ENCODE measurements at regions not wholly inside any gene's neighbourhood (a gene's known extent, or its start where the extent isn't known, plus 50 kb on each side); places are given as distances from the start of the nearest gene placed in this dataset.

- Mint-ChIP-seq H3K4me1 (no peaks in the 10 kb centered on the region), H3K36me3 (ENCODE audit: low read depth) (no peaks in the 10 kb centered on the region), H3K27me3 (no peaks in the 10 kb centered on the region), H3K27ac (no peak overlapping the region), H3K9me3 (peaks cover 4% of the 10 kb centered on the region), H3K4me3 (no peak overlapping the region)
- ATAC-seq (ENCODE audit: low read depth) (no peak), DNase-seq (no peak)
- POLR2A ChIA-PET = no interaction called here
- CTCF ChIA-PET = no interaction called here
- intact Hi-C loops (cut with micrococcal nuclease) = no loop called here
- no peak for TF ChIP-seq CTCF (IDR thresholded peaks at IDR 0.05)
Observed at GRCh38 chr4:35684755-35685154, 559.6 kb downstream of the ARAP2 start.

GRCh38 chr4:35689870-35690269 is 554.4 kb downstream of the ARAP2 start:
- no peaks in the 10 kb centered on the region for H3K36me3 Mint-ChIP-seq (ENCODE audit: low read depth)
- ATAC-seq (ENCODE audit: low read depth) = no peak
- POLR2A ChIA-PET = no interaction called here
- no peak for DNase-seq
- no peak overlapping the region for H3K27ac Mint-ChIP-seq
- H3K4me3 Mint-ChIP-seq = no peak overlapping the region
- H3K9me3 Mint-ChIP-seq = no peaks in the 10 kb centered on the region
- no peaks in the 10 kb centered on the region for H3K4me1 Mint-ChIP-seq
- H3K27me3 Mint-ChIP-seq = no peaks in the 10 kb centered on the region
- CTCF ChIA-PET = no interaction called here
- TF ChIP-seq CTCF (IDR thresholded peaks at IDR 0.05) = no peak
- intact Hi-C loops (cut with micrococcal nuclease) = no loop called here

- CTCF ChIA-PET = no interaction called here
- ATAC-seq (ENCODE audit: low read depth) (no peak), DNase-seq (no peak)
- intact Hi-C loops (cut with micrococcal nuclease) = no loop called here
- no peak for TF ChIP-seq CTCF (IDR thresholded peaks at IDR 0.05)
- Mint-ChIP-seq H3K4me1 (no peaks in the 10 kb centered on the region), H3K27me3 (no peaks in the 10 kb centered on the region), H3K36me3 (ENCODE audit: low read depth) (no peaks in the 10 kb centered on the region), H3K4me3 (no peak overlapping the region), H3K9me3 (no peaks in the 10 kb centered on the region), H3K27ac (no peak overlapping the region)
- POLR2A ChIA-PET = no interaction called here
Observed at GRCh38 chr4:35690271-35690670, 554.0 kb downstream of the ARAP2 start.

GRCh38 chr4:35695003-35695402 is 549.3 kb downstream of the ARAP2 start:
- no peak overlapping the region for H3K4me3 Mint-ChIP-seq
- ChIA-PET POLR2A (no interaction called here), CTCF (no interaction called here)
- H3K27me3 Mint-ChIP-seq = no peaks in the 10 kb centered on the region
- no peaks in the 10 kb centered on the region for H3K4me1 Mint-ChIP-seq
- H3K36me3 Mint-ChIP-seq (ENCODE audit: low read depth) = no peaks in the 10 kb centered on the region
- no peak for TF ChIP-seq CTCF (IDR thresholded peaks at IDR 0.05)
- ATAC-seq (ENCODE audit: low read depth) (no peak), DNase-seq (no peak)
- no peak overlapping the region for H3K27ac Mint-ChIP-seq
- H3K9me3 Mint-ChIP-seq = no peaks in the 10 kb centered on the region
- intact Hi-C loops (cut with micrococcal nuclease) = no loop called here

- no peaks in the 10 kb centered on the region for H3K9me3 Mint-ChIP-seq
- no peak for TF ChIP-seq CTCF (IDR thresholded peaks at IDR 0.05)
Observed at GRCh38 chr4:35695421-35695820, 548.9 kb downstream of the ARAP2 start.

More at GRCh38 chr4:35695421-35695820, 548.9 kb downstream of the ARAP2 start:
- intact Hi-C loops (cut with micrococcal nuclease) = no loop called here
- no peaks in the 10 kb centered on the region for H3K4me1 Mint-ChIP-seq
- ChIA-PET CTCF (no interaction called here), POLR2A (no interaction called here)
- no peak overlapping the region for H3K4me3 Mint-ChIP-seq
- DNase-seq (no peak), ATAC-seq (ENCODE audit: low read depth) (no peak)
- no peak overlapping the region for H3K27ac Mint-ChIP-seq
- no peaks in the 10 kb centered on the region for H3K36me3 Mint-ChIP-seq (ENCODE audit: low read depth)
- no peaks in the 10 kb centered on the region for H3K27me3 Mint-ChIP-seq

Data from activated B cell treated with CpG ODN at 0.5 μM for 24 hours (primary cell).